HL-60 (cell line): ENCODE measurements at regions not wholly inside any gene's neighbourhood (a gene's known extent, or its start where the extent isn't known, plus 50 kb on each side); places are given as distances from the start of the nearest gene placed in this dataset.

ENCODE experiments used
- GABPA ChIP-seq: IDR thresholded peaks from 2 replicates; pipeline ENCODE4 v1.6.1; 2012; ENCODE audit warnings: low read depth
- POLR2AphosphoS5 ChIP-seq: IDR thresholded peaks from 2 replicates; pipeline ENCODE4 v1.6.1; 2012; ENCODE audit warnings: low read depth
- REST ChIP-seq: IDR thresholded peaks from 2 replicates; pipeline ENCODE4 v1.6.1; 2012; ENCODE audit warnings: low read depth; ENCODE audit not compliant: insufficient replicate concordance
- SPI1 ChIP-seq: IDR thresholded peaks from 2 replicates; pipeline ENCODE4 v1.6.1; 2012; ENCODE audit warnings: low read depth, mild to moderate bottlenecking, borderline replicate concordance
- TF ChIP-seq, protein P1 (sequence below): IDR thresholded peaks from one replicate; pipeline ENCODE4 v1.5.1; 2011; ENCODE audit warnings: low read length, control low read depth, inconsistent platforms; ENCODE audit not compliant: insufficient read depth

GRCh38 chr3:117170094-117170493, 460.5 kb downstream of the TUSC7 start:
- TF ChIP-seq, protein P1, sequence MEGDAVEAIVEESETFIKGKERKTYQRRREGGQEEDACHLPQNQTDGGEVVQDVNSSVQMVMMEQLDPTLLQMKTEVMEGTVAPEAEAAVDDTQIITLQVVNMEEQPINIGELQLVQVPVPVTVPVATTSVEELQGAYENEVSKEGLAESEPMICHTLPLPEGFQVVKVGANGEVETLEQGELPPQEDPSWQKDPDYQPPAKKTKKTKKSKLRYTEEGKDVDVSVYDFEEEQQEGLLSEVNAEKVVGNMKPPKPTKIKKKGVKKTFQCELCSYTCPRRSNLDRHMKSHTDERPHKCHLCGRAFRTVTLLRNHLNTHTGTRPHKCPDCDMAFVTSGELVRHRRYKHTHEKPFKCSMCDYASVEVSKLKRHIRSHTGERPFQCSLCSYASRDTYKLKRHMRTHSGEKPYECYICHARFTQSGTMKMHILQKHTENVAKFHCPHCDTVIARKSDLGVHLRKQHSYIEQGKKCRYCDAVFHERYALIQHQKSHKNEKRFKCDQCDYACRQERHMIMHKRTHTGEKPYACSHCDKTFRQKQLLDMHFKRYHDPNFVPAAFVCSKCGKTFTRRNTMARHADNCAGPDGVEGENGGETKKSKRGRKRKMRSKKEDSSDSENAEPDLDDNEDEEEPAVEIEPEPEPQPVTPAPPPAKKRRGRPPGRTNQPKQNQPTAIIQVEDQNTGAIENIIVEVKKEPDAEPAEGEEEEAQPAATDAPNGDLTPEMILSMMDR, result no peak
- TF ChIP-seq POLR2AphosphoS5 (no peak), REST (no peak), GABPA (no peak), SPI1 (no peak)
